ENCODE measurements at regions not wholly inside any gene's neighbourhood (a gene's known extent, or its start where the extent isn't known, plus 50 kb on each side); places are given as distances from the start of the nearest gene placed in this dataset.
"Not testable (repeated sequence)": the region's sequence is repeated elsewhere in the genome, so short reads cannot be mapped to it uniquely, and the experiment has no call there.

- WGBS (ENCODE audit: low lambda C conversion rate) = no CpG with 5 or more reads among the region's 5 CpGs
- POLR2A ChIA-PET; BruUV-seq (replicated peaks); in situ Hi-C loops (cut with HindIII; ENCODE audit: extremely low pct_ligation_motif_present, low pct_unique_long_range_greater_than_20kb); H3K9me3 ChIP-seq (ENCODE audit: low read length); intact Hi-C loops (cut with micrococcal nuclease; ENCODE audit: unreplicated experiment); CTCF ChIA-PET (ENCODE audit: low intra/inter-chr PET ratio, low total read pairs); H3K27ac ChIP-seq (ENCODE audit: extremely low read length, insufficient read depth, low read length); H4K20me1 ChIP-seq (ENCODE audit: insufficient read depth, low read length); H3K36me3 ChIP-seq (replicated peaks in 1 of 2; ENCODE audit: control insufficient read depth in 1 of 2, insufficient read depth in 2 of 2, low read length in 2 of 2); H3K79me2 ChIP-seq (ENCODE audit: insufficient read depth, low read length); H3K27me3 ChIP-seq (ENCODE audit: control insufficient read depth in 1 of 2, insufficient read depth in 2 of 2, low read length in 2 of 2); H2AFZ ChIP-seq (ENCODE audit: low read length); H3K4me1 ChIP-seq (ENCODE audit: insufficient read depth, low read length): not testable (repeated sequence)
- ATAC-seq = peak; percentile 100
- H3K4me2 ChIP-seq (ENCODE audit: low read depth, low read length) = peak overlapping the region; percentile 49
- peak overlapping the region; percentile 46 for H3K9ac ChIP-seq (ENCODE audit: insufficient read depth, low read depth, low read length)
- FAIRE-seq = peak; percentile 92
- TF ChIP-seq ZFX (CRISPR knock-in tag; IDR thresholded peaks at IDR 0.05; ENCODE audit: low read depth) (0 out of 2 replicates have a peak, but pooled peaks have one; percentile 19), ZFY (CRISPR knock-in tag; IDR thresholded peaks at IDR 0.05) (peak; percentile 32; the same call in 1 of the 2 replicates), POLR2AphosphoS5 (IDR thresholded peaks at IDR 0.05; ENCODE audit: low read depth, low read length) (peak; percentile 24; the same call in 1 of the 2 replicates), NR2C2 (CRISPR knock-in tag; IDR thresholded peaks at IDR 0.05; ENCODE audit: borderline replicate concordance) (peak; percentile 75), SP5 (CRISPR knock-in tag; IDR thresholded peaks at IDR 0.05; ENCODE audit: borderline replicate concordance, low read depth) (0 out of 2 replicates have a peak, but pooled peaks have one; percentile 22), GABPA (IDR thresholded peaks at IDR 0.05; ENCODE audit: low read depth, low read length) (0 out of 2 replicates have a peak, but pooled peaks have one; percentile 33), GABPA (CRISPR knock-in tag; IDR thresholded peaks at IDR 0.05; ENCODE audit: low read depth) (peak; percentile 85), POLR2A (IDR thresholded peaks at IDR 0.05; ENCODE audit: insufficient read depth in 1 of 2, low read depth in 2 of 2, low read length in 2 of 2) (0 out of 4 replicates have a peak, but pooled peaks of 1 of the 2 experiments have one; percentile 35), KAT8 (CRISPR knock-in tag; IDR thresholded peaks at IDR 0.05) (0 out of 2 replicates have a peak, but pooled peaks have one; percentile 38), PRDM15 (CRISPR knock-in tag; IDR thresholded peaks at IDR 0.05) (0 out of 2 replicates have a peak, but pooled peaks have one; percentile 22), ELF1 (CRISPR knock-in tag; IDR thresholded peaks at IDR 0.05) (0 out of 2 replicates have a peak, but pooled peaks have one; percentile 17), GABPB1 (CRISPR knock-in tag; IDR thresholded peaks at IDR 0.05) (peak; percentile 77), ZMYM4 (CRISPR knock-in tag; IDR thresholded peaks at IDR 0.05) (peak; percentile 45; the same call in 1 of the 2 replicates), ELF3 (CRISPR knock-in tag; IDR thresholded peaks at IDR 0.05) (0 out of 2 replicates have a peak, but pooled peaks have one; percentile 18), POLR2G (IDR thresholded peaks at IDR 0.05; ENCODE audit: low read depth, low read length) (peak; percentile 51; the same call in 1 of the 2 replicates)
- DNase-seq (ENCODE audit: low spot score) = peak; percentile 46
- peak overlapping the region; percentile 33 to 50 (median 45); a peak in 4 of 6 replicates for H3K4me3 ChIP-seq (replicated peaks in 1 of 3; ENCODE audit: insufficient read depth in 1 of 3, low read depth in 2 of 3, low read length in 3 of 3)
Observed at GRCh38 chrX:89539150-89539549, 382.6 kb upstream of the TGIF2LX start.

DNA sequence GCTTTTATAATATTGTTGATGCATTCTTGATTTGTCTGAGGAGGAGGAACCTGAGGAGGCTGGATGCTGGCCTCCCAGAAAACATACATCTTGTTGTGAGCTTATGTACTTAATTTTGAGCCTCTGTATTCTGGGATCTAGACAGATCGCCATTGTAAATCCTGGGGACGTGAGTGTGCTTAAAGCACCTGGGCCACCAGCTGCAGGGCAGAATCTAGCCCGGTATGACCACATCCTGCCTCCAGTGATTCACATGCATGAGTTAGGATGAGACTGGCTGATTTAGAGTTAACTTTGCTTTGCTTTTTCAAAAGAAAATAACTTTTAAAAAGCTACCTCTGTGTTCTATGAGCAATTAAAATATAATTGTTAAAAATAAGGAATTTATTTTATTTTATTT lies 364.6 kb upstream of the TGIF2LX start:
- in situ Hi-C loops (cut with HindIII; ENCODE audit: extremely low pct_ligation_motif_present, low pct_unique_long_range_greater_than_20kb); FAIRE-seq; H3K36me3 ChIP-seq (replicated peaks in 1 of 2; ENCODE audit: control insufficient read depth in 1 of 2, insufficient read depth in 2 of 2, low read length in 2 of 2); H3K9ac ChIP-seq (ENCODE audit: insufficient read depth, low read depth, low read length); DNase-seq (ENCODE audit: low spot score); H3K27ac ChIP-seq (ENCODE audit: extremely low read length, insufficient read depth, low read length); CTCF ChIA-PET (ENCODE audit: low intra/inter-chr PET ratio, low total read pairs); H3K27me3 ChIP-seq (ENCODE audit: control insufficient read depth in 1 of 2, insufficient read depth in 2 of 2, low read length in 2 of 2); POLR2A ChIA-PET; H2AFZ ChIP-seq (ENCODE audit: low read length); H3K9me3 ChIP-seq (ENCODE audit: low read length); H3K4me1 ChIP-seq (ENCODE audit: insufficient read depth, low read length); intact Hi-C loops (cut with micrococcal nuclease; ENCODE audit: unreplicated experiment); BruUV-seq (replicated peaks); H4K20me1 ChIP-seq (ENCODE audit: insufficient read depth, low read length); H3K4me2 ChIP-seq (ENCODE audit: low read depth, low read length); ATAC-seq; H3K79me2 ChIP-seq (ENCODE audit: insufficient read depth, low read length); H3K4me3 ChIP-seq (replicated peaks in 1 of 3; ENCODE audit: insufficient read depth in 1 of 3, low read depth in 2 of 3, low read length in 3 of 3): not testable (repeated sequence)
- WGBS (ENCODE audit: low lambda C conversion rate) = 7% methylated on average over 3 of the region's 3 CpGs
